ENCODE measurements at regions not wholly inside any gene's neighbourhood (a gene's known extent, or its start where the extent isn't known, plus 50 kb on each side); places are given as distances from the start of the nearest gene placed in this dataset.
"Not testable (repeated sequence)": the region's sequence is repeated elsewhere in the genome, so short reads cannot be mapped to it uniquely, and the experiment has no call there.

DNA sequence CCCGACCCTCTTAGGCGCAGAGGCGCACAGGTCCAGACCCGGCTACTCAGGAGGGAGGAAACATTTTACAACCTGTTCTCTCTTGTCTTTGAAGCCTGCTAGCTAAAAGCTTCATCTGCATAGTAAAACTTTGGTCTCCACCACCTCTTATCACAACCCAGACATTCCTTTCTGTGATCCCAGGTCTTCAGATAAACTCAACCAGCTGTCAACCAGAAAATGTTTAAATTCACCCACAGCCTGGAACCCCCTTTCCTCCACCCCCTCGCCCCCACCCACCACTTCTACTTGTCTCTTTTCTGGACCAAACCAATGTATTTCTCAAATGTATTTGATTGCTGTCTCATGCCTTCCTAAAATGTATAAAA lies 169.1 kb upstream of the PRKX start:
- not testable (repeated sequence) for DNase-seq

DNA sequence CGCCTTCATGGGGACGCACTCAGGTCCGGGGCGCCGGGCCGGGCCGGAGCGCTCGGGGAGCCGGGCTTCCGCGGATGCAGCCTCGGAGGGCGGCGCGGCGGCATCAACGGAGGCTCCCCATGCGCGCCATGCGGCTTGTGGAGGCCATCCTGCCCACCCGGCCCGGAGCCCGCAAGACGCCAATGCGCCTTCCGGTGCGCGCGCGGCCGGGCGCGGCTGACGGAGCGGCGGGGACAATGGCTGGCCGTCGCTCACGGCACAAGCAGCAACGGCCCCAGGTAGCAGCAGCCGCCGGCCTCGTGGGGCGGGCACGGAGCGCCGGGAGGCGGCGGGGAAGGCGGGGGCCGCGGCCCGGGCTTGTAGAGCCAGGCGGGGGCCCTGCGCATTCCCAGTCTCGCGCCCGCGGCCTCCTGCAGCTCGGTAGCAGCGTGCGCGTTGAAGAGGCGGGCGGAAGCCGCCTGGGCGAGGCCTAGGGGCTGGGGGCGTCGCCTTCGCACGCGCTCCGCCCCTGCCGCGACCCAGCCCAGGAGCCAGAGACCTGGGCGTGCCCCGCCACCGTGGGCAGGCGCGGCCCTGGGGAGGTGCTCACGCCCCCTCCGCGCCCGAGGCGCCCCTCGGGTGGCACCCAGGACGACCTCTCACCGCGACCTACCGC lies 168.6 kb upstream of the PRKX start:
- DNase-seq = not testable (repeated sequence)

DNA sequence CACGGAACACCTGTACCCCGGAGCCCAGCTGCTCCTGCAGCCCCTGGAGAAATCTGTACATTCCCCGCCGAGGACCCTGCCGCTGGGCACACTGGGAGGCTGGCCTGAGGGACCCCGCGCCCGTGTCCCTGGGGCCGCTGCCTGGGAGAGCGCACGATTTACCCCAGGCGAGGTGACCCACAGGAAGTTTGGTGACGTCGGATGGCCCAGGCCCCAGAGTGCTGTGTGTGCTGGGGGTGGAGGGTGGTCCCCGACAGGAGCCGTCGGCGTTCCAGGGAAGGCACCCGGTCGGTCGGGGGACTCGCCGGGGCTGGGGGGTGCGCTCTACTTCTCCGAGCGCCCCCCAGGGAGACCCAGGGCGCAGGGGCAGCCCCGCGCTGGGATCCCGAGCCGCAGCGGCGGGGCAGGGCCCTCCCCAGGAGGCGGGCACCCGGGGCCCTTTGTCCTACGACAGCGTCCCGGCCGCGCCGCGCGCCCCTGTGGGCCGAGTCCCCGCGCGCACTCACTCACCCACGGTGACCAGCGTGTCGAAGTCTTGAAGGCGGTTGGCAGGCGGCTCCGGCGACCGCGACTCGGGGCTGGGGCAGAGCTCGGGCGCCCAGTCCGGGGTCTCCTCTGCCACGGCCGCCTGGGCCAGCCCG lies 167.9 kb upstream of the PRKX start:
- not testable (repeated sequence) for DNase-seq

DNA sequence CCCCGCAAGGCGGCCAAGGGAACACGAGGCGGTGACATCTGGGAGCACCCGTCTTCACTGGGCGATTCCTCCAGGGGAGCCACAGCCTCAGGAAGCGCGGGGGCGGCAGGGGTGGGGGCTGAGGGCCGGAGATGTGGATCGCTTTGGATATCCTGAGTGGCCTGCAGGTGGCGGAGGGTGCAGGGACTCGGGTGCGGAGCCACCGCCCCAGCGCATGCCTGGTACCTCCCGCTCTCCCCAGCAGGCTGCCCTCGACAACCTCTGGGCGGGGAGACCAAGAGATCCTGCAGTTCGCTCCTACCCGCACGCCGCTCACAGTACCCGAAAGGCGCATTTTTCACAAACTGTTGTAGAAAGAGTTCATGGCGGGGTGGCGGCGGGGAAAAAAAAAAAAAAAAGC lies 162.9 kb upstream of the PRKX start:
- not testable (repeated sequence) for DNase-seq

DNA sequence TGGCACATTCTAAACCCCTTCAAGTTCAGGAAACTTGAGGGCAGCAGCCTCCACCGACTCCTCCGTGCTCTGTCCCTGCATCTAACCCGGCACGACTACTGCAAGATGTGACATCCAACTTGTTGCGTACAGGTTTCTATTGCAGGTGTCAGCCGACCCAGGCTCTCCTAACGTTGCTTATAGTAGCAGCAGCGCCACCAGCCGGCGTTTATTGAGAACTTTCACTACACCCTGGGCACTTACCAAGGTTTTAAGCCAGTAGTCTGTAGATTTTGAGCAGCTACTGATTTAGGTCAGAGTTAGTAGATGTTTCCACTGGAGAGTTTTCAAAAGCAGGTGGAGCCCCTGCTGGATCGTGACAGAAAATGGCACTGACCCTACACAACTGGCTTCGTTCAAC lies 162.2 kb upstream of the PRKX start:
- not testable (repeated sequence) for DNase-seq

DNA sequence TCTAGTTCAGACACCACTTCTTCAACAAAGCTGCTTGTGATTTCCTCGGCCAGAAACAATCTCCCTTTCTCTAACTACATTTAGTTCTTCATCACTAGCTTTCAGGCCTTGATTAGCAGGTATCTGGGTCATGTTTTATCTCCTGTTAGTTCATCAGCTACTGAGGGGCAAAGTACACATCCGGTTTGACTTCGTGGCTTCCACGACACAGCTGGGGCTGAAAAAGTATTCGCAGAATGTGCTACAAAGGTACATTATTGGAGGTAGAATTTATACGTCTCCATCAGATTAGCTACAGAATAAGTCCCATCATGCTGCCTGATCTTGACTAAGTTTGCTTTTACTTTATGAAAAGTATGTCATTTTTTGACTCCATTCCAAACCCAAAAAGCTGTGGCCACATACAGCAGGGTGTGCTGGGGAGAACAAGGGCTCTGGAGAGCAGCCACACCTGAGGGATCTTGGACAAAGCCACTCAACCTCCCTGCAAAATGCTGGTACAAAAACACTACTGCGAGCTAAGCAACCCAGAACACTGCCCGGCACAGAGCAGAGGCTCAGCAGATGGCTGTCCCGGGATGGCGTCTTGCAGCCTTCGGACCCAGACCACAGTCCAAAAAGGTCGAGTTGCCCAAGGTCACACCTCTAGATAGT lies 158.9 kb upstream of the PRKX start:
- DNase-seq = not testable (repeated sequence)

DNA sequence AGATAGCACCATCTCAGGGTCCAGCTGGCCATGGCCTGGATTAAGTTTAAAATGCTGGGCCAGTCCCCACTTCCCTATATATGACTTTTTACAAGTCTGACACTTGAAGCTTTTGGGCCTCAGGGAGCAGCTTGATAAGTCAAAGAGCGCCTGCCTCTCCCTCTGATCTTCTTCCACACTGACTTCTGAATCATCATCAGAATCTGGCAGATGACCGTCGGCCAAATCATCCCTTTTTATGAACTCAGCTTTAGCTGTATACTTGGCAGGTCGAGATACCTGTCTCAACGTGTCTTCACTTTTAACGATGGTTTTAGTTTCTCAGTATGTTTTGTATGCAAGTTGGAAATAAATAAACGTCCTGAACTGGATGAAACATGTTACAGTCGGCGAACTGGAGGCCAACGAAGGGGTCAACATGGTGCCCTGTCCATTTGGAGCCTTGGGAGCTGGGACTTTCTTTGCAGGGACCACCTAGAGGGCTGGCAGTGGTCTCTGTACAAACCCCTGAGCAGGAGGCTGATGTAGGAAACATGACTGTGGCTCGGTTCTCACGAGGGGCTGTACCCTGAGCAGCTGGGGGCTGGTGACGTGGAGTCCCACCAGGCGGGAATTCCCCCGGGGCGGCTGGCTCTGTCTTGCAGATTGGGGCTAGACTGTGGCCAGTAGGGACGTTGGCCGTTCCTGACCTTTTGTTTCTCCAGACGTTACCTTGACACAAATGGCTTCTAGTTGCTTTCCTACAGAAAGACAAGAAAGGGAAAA lies 153.8 kb upstream of the PRKX start:
- DNase-seq = not testable (repeated sequence)

DNA sequence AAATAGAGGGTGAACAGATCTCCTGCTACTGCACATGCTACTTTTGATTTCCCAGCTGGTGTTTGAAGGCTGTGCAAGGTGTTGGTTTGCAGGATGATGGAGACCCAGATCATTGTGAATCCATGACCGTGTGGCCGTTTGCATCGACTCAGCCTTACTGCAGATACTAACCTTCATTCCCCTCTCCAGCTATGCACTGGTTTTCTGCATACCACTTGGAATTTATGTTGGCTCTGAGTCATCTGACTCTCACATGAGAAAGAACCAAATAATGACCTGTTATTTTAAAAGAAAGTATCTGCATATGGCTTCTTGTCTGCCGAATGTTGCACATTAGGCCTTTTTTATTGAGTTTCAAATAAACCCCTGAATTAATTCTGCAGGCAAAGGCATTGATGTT lies 144.9 kb upstream of the PRKX start:
- not testable (repeated sequence) for DNase-seq

DNA sequence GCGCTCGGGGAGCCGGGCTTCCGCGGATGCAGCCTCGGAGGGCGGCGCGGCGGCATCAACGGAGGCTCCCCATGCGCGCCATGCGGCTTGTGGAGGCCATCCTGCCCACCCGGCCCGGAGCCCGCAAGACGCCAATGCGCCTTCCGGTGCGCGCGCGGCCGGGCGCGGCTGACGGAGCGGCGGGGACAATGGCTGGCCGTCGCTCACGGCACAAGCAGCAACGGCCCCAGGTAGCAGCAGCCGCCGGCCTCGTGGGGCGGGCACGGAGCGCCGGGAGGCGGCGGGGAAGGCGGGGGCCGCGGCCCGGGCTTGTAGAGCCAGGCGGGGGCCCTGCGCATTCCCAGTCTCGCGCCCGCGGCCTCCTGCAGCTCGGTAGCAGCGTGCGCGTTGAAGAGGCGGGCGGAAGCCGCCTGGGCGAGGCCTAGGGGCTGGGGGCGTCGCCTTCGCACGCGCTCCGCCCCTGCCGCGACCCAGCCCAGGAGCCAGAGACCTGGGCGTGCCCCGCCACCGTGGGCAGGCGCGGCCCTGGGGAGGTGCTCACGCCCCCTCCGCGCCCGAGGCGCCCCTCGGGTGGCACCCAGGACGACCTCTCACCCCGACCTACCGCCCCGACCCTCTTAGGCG lies 130.2 kb upstream of the PRKX start:
- not testable (repeated sequence) for DNase-seq

DNA sequence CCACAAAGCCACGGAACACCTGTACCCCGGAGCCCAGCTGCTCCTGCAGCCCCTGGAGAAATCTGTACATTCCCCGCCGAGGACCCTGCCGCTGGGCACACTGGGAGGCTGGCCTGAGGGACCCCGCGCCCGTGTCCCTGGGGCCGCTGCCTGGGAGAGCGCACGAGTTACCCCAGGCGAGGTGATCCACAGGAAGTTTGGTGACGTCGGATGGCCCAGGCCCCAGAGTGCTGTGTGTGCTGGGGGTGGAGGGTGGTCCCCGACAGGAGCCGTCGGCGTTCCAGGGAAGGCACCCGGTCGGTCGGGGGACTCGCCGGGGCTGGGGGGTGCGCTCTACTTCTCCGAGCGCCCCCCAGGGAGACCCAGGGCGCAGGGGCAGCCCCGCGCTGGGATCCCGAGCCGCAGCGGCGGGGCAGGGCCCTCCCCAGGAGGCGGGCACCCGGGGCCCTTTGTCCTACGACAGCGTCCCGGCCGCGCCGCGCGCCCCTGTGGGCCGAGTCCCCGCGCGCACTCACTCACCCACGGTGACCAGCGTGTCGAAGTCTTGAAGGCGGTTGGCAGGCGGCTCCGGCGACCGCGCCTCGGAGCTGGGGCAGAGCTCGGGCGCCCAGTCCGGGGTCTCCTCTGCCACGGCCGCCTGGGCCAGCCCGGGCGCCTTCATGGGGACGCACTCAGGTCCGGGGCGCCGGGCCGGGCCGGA lies 129.5 kb upstream of the PRKX start:
- not testable (repeated sequence) for DNase-seq

DNA sequence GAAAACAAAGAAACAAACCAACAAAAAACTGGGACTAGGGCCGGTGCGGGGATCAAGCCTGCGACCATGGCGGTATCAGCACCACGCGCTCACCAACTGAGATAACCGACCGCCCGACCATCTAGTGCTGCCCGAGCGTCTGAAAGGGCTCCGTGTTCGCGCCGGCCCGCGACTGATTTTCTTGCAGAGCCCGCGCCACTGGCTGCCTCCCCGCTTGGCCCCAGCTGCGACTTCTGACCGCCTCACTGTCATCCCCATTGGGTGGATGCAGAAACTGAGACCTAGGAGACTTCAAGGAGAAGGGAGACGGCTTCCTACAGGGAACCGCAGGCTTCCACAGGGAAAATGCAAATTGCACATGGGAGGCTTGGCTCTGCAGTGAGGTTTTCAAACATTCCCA lies 125.3 kb upstream of the PRKX start:
- DNase-seq = not testable (repeated sequence)

DNA sequence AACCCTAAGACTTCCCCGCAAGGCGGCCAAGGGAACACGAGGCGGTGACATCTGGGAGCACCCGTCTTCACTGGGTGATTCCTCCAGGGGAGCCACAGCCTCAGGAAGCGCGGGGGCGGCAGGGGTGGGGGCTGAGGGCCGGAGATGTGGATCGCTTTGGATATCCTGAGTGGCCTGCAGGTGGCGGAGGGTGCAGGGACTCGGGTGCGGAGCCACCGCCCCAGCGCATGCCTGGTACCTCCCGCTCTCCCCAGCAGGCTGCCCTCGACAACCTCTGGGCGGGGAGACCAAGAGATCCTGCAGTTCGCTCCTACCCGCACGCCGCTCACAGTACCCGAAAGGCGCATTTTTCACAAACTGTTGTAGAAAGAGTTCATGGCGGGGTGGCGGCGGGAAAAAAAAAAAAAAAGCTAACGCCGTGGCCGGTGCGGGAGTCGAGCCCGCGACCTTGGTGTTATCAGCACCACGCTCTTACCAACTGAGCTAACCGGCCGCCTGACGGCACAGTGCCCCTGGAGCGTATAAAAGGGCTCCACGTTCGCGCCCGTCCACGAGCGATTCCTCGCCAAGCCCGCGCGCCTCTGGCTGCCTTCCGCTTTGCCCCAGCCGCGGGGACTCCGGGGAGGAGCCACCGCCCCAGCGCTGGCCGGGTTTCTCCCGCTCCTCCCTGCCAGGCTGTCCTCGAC lies 124.7 kb upstream of the PRKX start:
- not testable (repeated sequence) for DNase-seq

DNA sequence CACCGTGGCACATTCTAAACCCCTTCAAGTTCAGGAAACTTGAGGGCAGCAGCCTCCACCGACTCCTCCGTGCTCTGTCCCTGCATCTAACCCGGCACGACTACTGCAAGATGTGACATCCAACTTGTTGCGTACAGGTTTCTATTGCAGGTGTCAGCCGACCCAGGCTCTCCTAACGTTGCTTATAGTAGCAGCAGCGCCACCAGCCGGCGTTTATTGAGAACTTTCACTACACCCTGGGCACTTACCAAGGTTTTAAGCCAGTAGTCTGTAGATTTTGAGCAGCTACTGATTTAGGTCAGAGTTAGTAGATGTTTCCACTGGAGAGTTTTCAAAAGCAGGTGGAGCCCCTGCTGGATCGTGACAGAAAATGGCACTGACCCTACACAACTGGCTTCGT lies 123.8 kb upstream of the PRKX start:
- not testable (repeated sequence) for DNase-seq

DNA sequence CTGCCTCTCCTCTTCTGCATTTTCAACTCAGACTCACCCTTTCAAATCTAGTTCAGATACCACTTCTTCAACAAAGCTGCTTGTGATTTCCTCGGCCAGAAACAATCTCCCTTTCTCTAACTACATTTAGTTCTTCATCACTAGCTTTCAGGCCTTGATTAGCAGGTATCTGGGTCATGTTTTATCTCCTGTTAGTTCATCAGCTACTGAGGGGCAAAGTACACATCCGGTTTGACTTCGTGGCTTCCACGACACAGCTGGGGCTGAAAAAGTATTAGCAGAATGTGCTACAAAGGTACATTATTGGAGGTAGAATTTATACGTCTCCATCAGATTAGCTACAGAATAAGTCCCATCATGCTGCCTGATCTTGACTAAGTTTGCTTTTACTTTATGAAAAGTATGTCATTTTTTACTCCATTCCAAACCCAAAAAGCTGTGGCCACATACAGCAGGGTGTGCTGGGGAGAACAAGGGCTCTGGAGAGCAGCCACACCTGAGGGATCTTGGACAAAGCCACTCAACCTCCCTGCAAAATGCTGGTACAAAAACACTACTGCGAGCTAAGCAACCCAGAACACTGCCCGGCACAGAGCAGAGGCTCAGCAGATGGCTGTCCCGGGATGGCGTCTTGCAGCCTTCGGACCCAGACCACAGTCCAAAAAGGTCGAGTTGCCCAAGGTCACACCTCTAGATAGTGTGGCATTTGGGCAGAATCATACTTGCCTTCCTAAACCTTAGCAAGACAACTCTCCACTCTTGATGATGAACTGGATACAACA lies 120.5 kb upstream of the PRKX start:
- not testable (repeated sequence) for DNase-seq

DNA sequence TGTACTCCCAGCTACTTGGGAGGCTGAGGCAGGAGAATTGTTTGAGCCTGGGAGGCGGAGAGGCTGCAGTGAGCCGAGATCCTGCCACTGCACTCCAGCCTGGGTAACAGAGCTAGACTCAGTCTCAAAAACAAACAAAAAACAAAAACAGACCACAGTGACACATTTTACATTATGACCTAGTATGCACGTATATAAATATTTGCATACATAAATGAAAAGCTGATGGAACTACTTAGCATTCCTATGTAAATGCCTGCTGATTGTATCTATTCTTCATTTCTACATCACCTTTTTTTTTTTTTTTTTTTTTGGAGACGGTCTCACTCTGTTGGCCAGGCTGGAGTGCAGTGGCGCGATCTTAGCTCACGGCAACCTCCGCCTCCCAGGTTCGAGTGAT lies 116.6 kb upstream of the PRKX start:
- not testable (repeated sequence) for DNase-seq

DNA sequence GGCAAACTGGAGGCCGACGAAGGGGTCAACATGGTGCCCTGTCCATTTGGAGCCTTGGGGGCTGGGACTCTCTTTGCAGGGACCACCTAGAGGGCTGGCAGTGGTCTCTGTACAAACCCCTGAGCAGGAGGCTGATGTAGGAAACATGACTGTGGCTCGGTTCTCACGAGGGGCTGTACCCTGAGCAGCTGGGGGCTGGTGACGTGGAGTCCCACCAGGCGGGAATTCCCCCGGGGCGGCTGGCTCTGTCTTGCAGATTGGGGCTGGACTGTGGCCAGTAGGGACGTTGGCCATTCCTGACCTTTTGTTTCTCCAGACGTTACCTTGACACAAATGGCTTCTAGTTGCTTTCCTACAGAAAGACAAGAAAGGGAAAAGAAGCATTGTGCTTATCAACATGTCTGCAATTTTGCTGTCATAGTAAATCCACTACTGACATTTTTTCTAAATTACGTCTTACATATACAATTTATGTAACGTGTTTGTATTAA lies 115.6 kb upstream of the PRKX start:
- DNase-seq = not testable (repeated sequence)

DNA sequence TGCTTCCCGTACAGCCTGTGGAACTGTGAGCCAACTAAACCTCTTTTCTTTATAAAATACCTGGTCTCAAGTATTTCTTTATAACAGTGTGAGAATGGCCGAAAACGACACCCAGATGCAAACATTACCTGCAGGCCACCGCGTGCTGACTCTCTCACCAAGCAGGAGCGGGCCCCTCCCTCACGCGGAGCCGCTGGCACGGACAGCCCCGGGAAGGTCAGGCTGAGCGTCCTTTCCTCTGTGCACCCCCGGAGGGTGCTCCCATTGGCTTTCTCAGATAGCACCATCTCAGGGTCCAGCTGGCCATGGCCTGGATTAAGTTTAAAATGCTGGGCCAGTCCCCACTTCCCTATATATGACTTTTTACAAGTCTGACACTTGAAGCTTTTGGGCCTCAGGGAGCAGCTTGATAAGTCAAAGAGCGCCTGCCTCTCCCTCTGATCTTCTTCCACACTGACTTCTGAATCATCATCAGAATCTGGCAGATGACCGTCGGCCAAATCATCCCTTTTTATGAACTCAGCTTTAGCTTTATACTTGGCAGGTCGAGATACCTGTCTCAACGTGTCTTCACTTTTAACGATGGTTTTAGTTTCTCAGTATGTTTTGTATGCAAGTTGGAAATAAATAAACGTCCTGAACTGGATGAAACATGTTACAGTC lies 115.1 kb upstream of the PRKX start:
- DNase-seq = not testable (repeated sequence)

DNA sequence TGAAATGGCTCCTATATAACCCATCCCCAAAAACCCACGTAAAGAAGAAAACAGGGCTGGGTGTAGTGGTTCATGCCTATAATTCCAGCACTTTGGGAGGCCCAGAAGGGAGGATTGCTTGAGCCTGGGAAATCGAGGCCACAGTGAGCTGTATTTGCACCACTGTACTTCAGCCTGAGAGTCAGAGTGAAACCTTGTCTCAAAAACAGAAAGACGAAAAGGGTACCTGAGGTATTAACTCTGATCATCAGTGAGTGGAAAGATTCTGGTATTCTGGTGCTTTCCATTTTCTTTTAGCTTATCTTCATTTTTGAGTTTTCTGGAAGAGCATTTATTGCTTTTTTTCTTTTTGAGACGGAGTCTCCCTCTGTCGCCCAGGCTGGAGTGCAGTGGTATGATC lies 110.6 kb upstream of the PRKX start:
- DNase-seq = not testable (repeated sequence)

DNA sequence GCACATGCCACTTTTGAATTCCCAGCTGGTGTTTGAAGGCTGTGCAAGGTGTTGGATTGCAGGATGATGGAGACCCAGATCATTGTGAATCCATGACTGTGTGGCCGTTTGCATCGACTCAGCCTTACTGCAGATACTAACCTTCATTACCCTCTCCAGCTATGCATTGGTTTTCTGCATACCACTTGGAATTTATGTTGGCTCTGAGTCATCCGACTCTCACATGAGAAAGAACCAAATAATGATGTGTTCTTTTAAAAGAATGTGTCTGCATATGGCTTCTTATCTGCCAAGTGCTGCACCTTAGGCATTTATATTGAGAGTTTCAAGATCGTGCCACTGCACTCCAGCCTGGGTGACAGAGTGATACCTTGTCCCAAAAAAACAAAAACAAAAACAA lies 106.7 kb upstream of the PRKX start:
- no peak for DNase-seq

DNA sequence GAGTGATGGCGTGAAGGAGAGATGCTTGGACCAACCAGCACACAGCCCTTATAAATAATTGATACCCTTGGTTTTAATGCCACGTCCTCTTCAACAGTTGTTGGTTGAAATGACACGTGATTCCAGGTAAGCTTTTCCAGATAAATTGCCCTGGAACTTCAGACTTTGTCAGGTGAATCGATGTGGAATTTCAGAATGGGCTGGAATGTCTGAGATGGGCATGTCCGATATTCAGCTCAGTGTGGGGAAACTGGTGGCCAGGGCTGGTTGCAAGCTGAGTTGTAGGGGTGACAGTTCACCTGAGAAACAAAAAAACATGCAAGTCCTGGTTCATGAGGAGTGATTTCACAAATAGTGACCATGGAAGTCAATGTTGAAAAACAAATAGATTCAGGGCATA lies 104.0 kb upstream of the PRKX start:
- not testable (repeated sequence) for DNase-seq
